ENCODE measurements at regions not wholly inside any gene's neighbourhood (a gene's known extent, or its start where the extent isn't known, plus 50 kb on each side); places are given as distances from the start of the nearest gene placed in this dataset.

GRCh38 chr13:62085337-62086229 is 669.9 kb upstream of the PCDH20 start:
- no peak for DNase-seq

GRCh38 chr13:62084728-62085127 is 669.1 kb upstream of the PCDH20 start:
- DNase-seq = no peak

- DNase-seq = no peak
Observed at GRCh38 chr13:62067821-62068220, 652.2 kb upstream of the PCDH20 start.

- DNase-seq = no peak
Observed at GRCh38 chr13:62065016-62065415, 649.4 kb upstream of the PCDH20 start.

- no peak for DNase-seq
Observed at GRCh38 chr13:62061751-62062150, 646.1 kb upstream of the PCDH20 start.

- no peak for DNase-seq
Observed at GRCh38 chr13:62060570-62060969, 644.9 kb upstream of the PCDH20 start.

GRCh38 chr13:62057286-62057685 is 641.6 kb upstream of the PCDH20 start:
- DNase-seq = no peak

GRCh38 chr13:62049992-62050391 is 634.3 kb upstream of the PCDH20 start:
- DNase-seq = no peak

GRCh38 chr13:62046512-62046911 is 630.9 kb upstream of the PCDH20 start:
- no peak for DNase-seq

GRCh38 chr13:62043600-62043999 is 628.0 kb upstream of the PCDH20 start:
- DNase-seq = no peak

GRCh38 chr13:62040806-62041205 is 625.2 kb upstream of the PCDH20 start:
- DNase-seq = no peak

GRCh38 chr13:62040078-62040477 is 624.4 kb upstream of the PCDH20 start:
- DNase-seq = no peak

GRCh38 chr13:62038214-62038613 is 622.6 kb upstream of the PCDH20 start:
- DNase-seq = no peak

- no peak for DNase-seq
Observed at GRCh38 chr13:62035981-62036380, 620.3 kb upstream of the PCDH20 start.

- no peak for DNase-seq
Observed at GRCh38 chr13:62033934-62034333, 618.3 kb upstream of the PCDH20 start.

- DNase-seq = no peak
Observed at GRCh38 chr13:62022369-62022768, 606.7 kb upstream of the PCDH20 start.

GRCh38 chr13:62019858-62020257 is 604.2 kb upstream of the PCDH20 start:
- DNase-seq = no peak

- DNase-seq = no peak
Observed at GRCh38 chr13:62014299-62014698, 598.6 kb upstream of the PCDH20 start.

GRCh38 chr13:62003452-62003851 is 587.8 kb upstream of the PCDH20 start:
- no peak for DNase-seq

- no peak for DNase-seq
Observed at GRCh38 chr13:61994174-61994573, 578.5 kb upstream of the PCDH20 start.

- DNase-seq = no peak
Observed at GRCh38 chr13:61989978-61990377, 574.3 kb upstream of the PCDH20 start.

- no peak for DNase-seq
Observed at GRCh38 chr13:61988810-61989209, 573.2 kb upstream of the PCDH20 start.

GRCh38 chr13:61975001-61975400 is 559.4 kb upstream of the PCDH20 start:
- DNase-seq = no peak

- no peak for DNase-seq
Observed at GRCh38 chr13:61965756-61966155, 550.1 kb upstream of the PCDH20 start.

GRCh38 chr13:61960981-61961380 is 545.3 kb upstream of the PCDH20 start:
- DNase-seq = no peak
